PFSK-1 (cell line): ENCODE measurements at regions not wholly inside any gene's neighbourhood (a gene's known extent, or its start where the extent isn't known, plus 50 kb on each side); places are given as distances from the start of the nearest gene placed in this dataset.

Experiments
- FOXP2 ChIP-seq: optimal IDR thresholded peaks from 2 replicates; pipeline ENCODE3; 2011; ENCODE audit warnings: borderline replicate concordance, control low read depth, inconsistent platforms; ENCODE audit not compliant: insufficient read depth; ENCODE audit errors: extremely low read length, extremely low read depth
- POLR2AphosphoS5 ChIP-seq: IDR thresholded peaks from 2 replicates; pipeline ENCODE4 v1.6.1; 2012; ENCODE audit warnings: low read depth, mild to moderate bottlenecking, control low read depth, low read length, moderate library complexity
- REST ChIP-seq, 2 experiments: IDR thresholded peaks; 2 replicates each; pipeline versions ENCODE4 v1.6.1 to v1.8.0; 2011 to 2012; ENCODE audit warnings: low read depth in 2 of 2, low read length in 2 of 2, control low read depth in 1 of 2, inconsistent platforms in 1 of 2, mild to moderate bottlenecking in 1 of 2, moderate library complexity in 1 of 2; ENCODE audit not compliant: insufficient read depth in 1 of 2
- SIN3A ChIP-seq: IDR thresholded peaks from 2 replicates; pipeline ENCODE4 v1.6.1; 2012; ENCODE audit warnings: mild to moderate bottlenecking, low read length, moderate library complexity, borderline replicate concordance; ENCODE audit not compliant: insufficient read depth
- TAF1 ChIP-seq: IDR thresholded peaks from 2 replicates; pipeline ENCODE4 v1.6.1; 2012; ENCODE audit warnings: low read length, control low read depth, borderline replicate concordance; ENCODE audit not compliant: insufficient read depth

- TF ChIP-seq POLR2AphosphoS5 (no peak), SIN3A (no peak), TAF1 (no peak), REST (IDR thresholded peaks at IDR 0.05; ENCODE audit: insufficient read depth in 1 of 2, low read depth in 2 of 2, low read length in 2 of 2) (no peak), FOXP2 (no peak)
Observed at GRCh38 chr7:14962778-14963177, 60.2 kb upstream of the DGKB start.

GRCh38 chr7:14960721-14961120 is 58.2 kb upstream of the DGKB start:
- TF ChIP-seq SIN3A = no peak
- no peak for TF ChIP-seq POLR2AphosphoS5
- TF ChIP-seq TAF1 = no peak
- TF ChIP-seq REST (IDR thresholded peaks at IDR 0.05; ENCODE audit: insufficient read depth in 1 of 2, low read depth in 2 of 2, low read length in 2 of 2) = no peak
- no peak for TF ChIP-seq FOXP2

GRCh38 chr7:14959339-14959738 is 56.8 kb upstream of the DGKB start:
- TF ChIP-seq REST (IDR thresholded peaks at IDR 0.05; ENCODE audit: insufficient read depth in 1 of 2, low read depth in 2 of 2, low read length in 2 of 2) = no peak

GRCh38 chr7:14954035-14954434 is 51.5 kb upstream of the DGKB start:
- TF ChIP-seq FOXP2 (no peak), REST (IDR thresholded peaks at IDR 0.05; ENCODE audit: insufficient read depth in 1 of 2, low read depth in 2 of 2, low read length in 2 of 2) (peak; percentile 63 to 89; a peak in 3 of 4 replicates)
